GM19452 (cell line): ENCODE measurements at regions not wholly inside any gene's neighbourhood (a gene's known extent, or its start where the extent isn't known, plus 50 kb on each side); places are given as distances from the start of the nearest gene placed in this dataset.
"Not testable (repeated sequence)": the region's sequence is repeated elsewhere in the genome, so short reads cannot be mapped to it uniquely, and the experiment has no call there.

Source experiments
- ATAC-seq: cut with Tn5 transposase; IDR thresholded peaks from one replicate; pipeline ENCODE4 v1.9.1; 2021; ENCODE audit not compliant: unreplicated experiment

GRCh38 chr10:64175271-64175962 is 654.2 kb downstream of the REEP3 start:
- ATAC-seq, result no peak

GRCh38 chr10:64182671-64183070 is 661.5 kb downstream of the REEP3 start:
- ATAC-seq, result no peak

GRCh38 chr10:64191286-64191685 is 670.1 kb downstream of the REEP3 start:
- no peak for ATAC-seq

- no peak for ATAC-seq
These were observed 675.6 kb downstream of the REEP3 start for GRCh38 chr10:64196638-64197315.

DNA sequence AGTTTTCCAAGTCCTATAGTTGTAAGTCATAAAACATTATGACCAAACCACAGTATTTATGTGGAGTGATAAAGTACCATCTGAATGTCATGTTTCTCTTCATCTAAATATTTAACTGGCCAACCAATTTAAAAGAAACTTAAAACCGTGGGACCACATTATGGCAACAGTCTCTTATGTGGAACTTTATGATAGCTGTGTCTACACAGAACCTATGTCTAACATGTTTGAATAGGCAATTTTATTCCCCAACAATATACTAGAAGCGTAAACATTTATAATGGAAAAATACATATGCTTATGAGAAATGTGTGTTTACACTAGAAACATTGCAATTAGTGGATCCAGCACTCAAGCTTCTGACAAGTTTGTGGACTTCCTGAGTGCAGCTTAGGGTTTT is 680.7 kb downstream of the REEP3 start:
- ATAC-seq, result no peak

GRCh38 chr10:64204504-64204903 is 683.3 kb downstream of the REEP3 start:
- not testable (repeated sequence) for ATAC-seq

GRCh38 chr10:64206409-64206808 is 685.2 kb downstream of the REEP3 start:
- no peak for ATAC-seq

DNA sequence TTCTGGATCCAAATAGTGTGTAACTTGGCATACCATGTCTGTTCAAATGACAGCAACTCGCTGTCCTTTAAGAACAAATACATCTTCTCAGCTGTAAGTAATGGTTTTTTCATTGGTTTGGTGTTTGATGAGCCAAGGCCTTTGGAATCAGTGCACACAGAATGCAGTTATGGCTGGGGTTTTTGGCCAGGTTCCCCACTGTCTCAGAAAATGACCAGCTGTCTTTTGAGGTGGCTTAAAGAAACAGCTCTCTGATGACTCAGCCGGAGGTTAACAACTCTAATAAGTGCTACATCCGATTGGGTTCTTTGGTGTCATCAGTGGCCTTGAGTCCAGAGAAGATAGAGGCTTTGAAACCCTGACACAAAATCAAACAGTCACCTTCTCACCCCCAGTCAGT is 688.4 kb downstream of the REEP3 start:
- ATAC-seq, result no peak

DNA sequence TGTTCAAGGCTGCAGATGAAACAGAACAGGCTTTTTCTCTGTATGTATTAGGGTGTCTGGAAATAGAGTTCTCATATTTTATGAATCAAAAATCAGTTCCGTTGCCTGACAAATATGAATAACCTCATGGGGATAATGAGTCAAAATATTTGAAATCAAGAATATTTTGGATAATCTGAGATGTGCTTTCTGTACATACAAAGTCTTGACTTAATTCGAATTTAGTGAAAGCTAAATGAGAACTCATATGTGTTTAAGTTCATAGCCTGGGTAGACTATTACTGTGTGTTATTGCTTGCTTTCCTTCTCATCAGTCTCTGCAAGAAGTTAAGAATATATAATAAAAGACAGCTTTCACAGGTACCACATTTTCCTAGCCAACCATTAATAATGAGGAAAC is 689.0 kb downstream of the REEP3 start:
- no peak for ATAC-seq

DNA sequence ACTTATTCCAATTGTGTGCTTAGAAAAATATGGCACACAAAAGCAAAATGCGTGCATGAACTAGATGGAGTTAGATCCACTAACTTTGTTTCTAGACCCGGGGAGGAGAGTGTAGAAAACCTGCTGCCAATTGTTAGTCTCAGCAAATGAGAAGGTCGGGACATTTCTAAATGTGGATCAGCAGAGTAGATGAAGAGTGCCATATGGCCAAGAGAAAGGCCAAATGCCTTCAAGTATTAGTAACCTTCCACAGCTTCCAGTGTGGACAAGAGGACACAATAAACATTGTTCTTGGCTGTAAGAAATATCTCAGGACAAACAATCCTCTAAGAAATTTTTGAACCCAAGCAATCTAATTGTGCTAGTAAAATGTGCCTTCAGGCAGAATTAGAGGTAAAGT is 690.3 kb downstream of the REEP3 start:
- no peak for ATAC-seq

- ATAC-seq, result no peak
These were observed 693.9 kb downstream of the REEP3 start for GRCh38 chr10:64215088-64215487.

DNA sequence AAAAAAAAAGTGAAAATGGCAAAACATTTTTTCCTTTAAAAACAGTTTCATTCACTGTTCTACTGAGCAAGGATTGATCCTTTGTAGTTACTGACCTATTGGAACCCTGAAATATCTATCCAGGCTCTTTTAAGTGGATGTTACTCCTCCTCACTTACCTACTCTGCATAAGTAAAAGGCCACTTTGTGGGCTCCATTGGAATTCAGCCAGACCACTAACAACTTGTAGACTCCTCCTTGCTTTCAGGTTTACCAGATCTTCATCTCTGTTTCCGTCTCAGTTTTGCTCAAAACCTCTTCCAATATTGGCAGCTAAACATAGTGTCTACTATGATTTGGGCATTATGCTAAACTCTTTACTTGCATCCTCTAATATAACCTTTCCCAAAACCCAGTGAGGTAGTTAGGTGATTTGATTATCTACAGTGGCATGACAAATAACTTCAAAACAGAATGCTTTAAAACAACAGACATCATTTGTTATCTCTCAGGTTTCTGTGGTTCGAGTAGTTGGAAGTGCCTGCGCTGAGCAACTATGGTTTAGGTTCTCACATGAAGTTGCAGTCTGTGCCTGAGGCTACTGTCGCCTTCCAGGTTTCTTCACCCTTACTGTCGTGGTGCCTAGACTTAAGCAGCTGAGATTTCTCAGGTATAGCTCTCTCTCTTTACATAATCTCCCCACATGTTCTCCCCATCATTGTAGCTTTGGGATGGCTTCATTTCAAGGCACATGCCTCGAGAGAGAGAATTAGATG is 698.2 kb downstream of the REEP3 start:
- no peak for ATAC-seq

- ATAC-seq, result no peak
These were observed 713.3 kb downstream of the REEP3 start for GRCh38 chr10:64234489-64234888.

DNA sequence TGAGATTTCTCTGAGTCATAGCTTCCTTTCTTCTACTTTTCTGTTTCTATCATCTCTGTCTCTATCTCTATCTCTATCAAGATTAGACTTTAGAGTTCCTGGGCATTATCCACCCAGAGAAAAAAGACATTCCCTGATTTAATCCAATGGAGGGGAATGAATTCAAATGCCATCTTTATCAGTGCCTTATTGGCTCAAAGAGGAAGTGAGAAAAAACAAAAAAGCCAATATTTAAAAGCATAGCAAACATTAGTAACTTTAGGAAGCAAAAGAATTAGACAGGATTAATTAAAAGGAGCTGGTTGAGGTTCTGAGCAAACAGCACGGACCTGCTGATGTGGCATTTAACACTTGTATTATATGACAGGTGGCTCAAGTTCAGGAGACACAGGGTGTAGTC is 736.5 kb downstream of the REEP3 start:
- no peak for ATAC-seq

DNA sequence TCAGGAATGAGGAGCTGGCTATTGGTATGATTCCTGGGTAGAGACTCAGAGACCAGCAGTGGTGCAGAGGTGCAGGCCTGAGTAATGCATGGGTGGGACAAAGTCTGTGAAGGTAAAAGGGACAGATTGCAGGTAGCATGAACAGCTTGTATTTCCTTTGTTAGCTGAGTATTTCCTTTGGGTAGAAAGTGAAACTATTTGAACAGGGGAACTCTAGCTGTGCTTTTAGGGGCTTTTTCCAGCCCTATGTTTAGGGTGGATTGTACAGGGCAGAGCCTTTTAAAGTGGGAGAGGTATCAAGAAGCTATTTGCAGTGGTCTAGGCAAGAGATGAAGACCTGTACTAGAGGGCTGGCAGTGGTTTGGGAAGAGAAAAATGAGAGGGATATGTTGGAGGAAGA is 739.9 kb downstream of the REEP3 start:
- ATAC-seq, result peak; percentile 72

GRCh38 chr10:64261676-64262075 is 740.5 kb downstream of the REEP3 start:
- no peak for ATAC-seq

DNA sequence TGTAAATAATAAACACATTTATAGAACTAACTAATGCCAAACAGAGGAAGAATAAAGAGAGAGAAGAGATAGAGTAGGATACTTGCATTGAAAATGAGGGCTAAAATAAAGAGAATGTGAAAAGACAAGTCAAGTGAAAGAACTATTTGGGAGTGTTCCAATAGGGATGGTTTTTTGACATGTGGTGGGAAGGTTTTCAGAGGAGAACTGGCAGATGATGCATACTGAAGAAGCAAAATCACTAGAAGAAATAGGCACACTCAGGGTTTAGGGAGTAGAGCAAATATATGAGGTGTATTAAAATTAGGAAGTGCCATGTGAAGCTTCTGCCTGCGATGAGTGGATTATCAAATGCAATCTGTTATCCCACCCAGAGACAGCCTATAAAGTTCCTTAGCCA is 744.8 kb downstream of the REEP3 start:
- no peak for ATAC-seq

DNA sequence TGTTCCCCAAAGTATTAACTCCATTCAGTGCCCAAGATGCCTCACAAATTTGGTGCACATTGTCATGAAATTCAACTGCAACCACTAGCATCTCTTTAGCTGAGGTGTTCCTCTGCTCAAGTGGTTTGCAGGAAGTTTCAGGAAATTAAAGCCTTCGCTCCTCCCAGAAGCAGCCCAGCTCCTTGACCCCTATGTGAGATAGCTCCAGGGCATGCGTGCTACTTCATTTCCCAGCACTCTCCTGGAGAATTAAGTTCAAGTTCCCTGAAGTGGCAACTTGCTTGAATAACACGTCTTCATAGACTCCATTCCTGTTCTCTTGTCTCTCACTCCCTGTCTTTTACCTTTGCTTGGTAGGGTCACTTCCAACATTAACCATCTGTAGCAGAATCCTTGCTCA is 750.3 kb downstream of the REEP3 start:
- ATAC-seq, result no peak

DNA sequence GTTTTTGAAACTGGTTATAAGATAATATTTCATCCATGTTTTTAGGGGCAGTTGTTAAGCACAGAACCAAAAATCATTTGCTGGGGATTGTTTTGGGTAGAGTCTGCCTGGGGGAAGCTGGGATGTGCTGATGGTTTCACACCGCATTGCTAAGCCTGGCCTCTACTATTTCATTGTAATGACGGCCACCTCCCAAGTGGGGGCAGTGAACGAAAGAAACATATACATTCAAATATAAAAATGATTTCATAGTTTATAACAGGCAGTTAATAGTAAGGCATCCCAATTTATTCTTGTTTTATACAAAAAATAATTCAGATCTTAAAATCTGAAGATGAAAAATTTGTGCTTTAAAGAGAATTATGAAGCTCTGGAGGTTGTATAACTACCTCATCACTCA is 750.8 kb downstream of the REEP3 start:
- ATAC-seq, result no peak

- ATAC-seq, result no peak
These were observed 753.8 kb downstream of the REEP3 start for GRCh38 chr10:64275001-64275400.

GRCh38 chr10:64275774-64276173 is 754.6 kb downstream of the REEP3 start:
- peak; percentile 63 for ATAC-seq

GRCh38 chr10:64277536-64277935 is 756.3 kb downstream of the REEP3 start:
- ATAC-seq, result no peak
